Non-pigmented ciliary epithelial cell (primary cell): ENCODE measurements at regions not wholly inside any gene's neighbourhood (a gene's known extent, or its start where the extent isn't known, plus 50 kb on each side); places are given as distances from the start of the nearest gene placed in this dataset.
"Not testable (repeated sequence)": the region's sequence is repeated elsewhere in the genome, so short reads cannot be mapped to it uniquely, and the experiment has no call there.

Experiments used
- DNase-seq: peaks from one replicate; pipeline ENCODE4 v3.0.0-alpha.2; 2010; ENCODE audit warnings: low read depth

- DNase-seq = no peak
These were observed 446.3 kb downstream of the PREX1 start for GRCh38 chr20:48381353-48382120.

GRCh38 chr20:48380661-48381060 lies 447.1 kb downstream of the PREX1 start:
- no peak for DNase-seq

- DNase-seq = no peak
These were observed 448.7 kb downstream of the PREX1 start for GRCh38 chr20:48378976-48379675.

GRCh38 chr20:48377940-48378339 lies 449.9 kb downstream of the PREX1 start:
- no peak for DNase-seq

DNA sequence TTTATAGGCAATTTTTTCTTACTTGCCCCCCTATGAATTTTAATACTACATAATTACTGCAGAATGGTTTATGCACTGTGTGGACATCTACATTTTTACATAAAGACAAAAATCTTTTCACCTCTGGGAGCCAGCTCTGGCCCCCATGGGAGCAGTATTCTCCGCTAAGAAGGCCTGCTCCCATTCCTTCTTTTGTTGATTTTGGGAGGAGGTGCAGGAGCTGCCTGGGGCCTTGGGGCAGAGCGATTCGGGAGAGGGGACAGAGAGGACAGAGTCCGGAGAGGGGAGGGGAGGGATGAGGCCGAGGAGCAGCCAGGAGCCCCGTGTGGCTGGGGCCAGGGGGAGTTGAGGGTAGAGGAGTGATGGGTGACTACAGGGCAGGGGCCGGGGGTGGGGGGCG lies 452.0 kb downstream of the PREX1 start:
- no peak for DNase-seq

GRCh38 chr20:48374991-48375595 lies 452.7 kb downstream of the PREX1 start:
- no peak for DNase-seq

GRCh38 chr20:48374031-48374907 lies 453.5 kb downstream of the PREX1 start:
- not testable (repeated sequence) for DNase-seq

DNA sequence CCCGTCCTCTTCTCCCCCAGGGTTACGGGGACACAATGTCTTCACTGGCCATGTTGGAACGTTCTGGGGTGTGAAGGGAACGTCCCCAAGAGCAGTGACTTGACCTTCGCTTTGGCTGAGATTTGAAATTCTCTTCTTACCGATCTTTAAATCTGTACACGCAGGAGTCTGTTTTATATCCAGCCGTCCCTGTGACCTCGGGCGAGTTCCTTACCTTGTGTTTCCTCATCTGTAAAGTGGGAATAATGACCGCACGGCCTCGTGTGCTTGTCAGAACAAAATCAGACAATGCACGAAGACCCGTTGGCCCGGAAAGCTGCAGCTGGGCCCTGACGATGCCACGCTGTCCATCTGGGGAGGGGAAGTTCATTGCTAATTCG lies 454.3 kb downstream of the PREX1 start:
- no peak for DNase-seq

GRCh38 chr20:48372851-48373554 lies 454.8 kb downstream of the PREX1 start:
- DNase-seq = not testable (repeated sequence)

DNA sequence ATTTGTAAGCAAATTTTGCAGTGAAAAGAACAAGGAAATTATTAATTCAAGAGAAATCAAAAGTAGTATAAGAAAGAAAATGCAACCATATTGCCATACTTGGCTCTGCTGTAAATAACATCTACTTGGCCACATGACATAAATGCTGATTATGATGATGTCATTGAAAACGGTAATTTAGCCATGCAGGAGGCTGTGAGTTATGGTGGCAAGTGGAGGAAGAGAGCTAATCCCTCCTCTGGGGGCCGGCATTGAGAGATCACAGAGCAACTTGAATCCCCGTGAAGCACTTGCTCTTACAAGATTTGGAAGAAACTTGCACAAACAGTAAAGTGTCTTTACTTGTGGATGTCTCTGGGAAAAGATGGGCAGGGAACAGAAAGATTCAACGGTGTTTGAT lies 456.6 kb downstream of the PREX1 start:
- DNase-seq = no peak

DNA sequence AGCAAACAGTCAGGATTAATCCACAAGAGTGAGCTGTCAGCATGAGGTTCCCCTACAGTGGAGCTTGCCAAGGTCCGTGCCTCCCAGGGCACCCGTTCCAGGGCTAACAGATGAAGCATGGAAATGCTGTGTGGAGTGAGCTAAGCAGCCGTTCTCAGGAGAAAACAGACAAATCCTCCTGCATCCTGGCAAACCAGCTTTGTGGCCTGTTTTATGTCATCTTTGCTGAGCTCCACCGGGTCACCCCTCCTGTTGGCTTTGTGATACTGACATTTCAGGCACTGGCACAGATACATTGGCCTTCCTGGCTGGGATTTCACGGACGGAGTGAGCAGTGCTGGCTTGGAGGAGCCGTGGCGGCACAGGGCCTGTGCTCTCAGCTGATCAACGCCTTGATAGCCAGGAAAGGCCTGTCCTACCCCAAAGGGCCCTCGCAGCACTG lies 459.2 kb downstream of the PREX1 start:
- not testable (repeated sequence) for DNase-seq

DNA sequence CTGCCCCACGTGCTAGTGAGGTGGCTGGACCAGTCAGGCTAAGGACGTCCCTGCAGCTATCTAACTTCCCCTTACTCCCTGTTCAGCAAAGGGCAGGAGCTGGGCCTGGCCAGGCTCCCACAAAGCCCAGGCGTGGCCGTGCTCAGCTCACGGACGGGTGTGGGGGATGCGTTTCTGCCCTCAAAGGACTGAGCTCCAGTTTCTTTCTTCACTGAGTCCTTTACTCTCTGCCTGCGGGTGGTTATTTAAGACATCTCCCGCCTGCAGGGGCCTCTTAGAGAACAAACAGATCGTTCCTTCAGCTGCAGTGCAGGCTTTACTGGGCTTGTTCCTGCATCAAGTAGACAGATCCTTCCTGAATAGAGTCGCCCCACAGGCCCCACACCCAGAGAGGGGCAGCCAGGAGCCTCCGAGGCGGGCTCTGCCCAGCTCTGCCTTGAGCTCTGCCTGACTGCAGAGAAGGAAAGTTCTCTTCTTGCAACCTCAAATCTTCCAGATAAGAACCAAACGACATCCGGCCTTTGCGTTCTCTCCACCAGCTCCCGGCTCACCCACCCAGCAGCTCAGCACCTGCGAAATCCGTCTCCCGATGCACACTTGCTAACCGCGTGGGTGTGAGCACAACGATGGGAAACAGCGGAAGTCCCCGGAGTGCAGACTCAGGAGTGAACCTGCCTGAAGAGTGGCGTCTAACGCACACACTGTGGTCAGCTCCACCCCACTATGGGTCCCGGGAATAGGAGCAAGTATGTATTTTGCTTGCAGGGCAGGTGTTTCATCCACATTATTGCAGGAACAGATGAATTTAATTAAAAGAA lies 460.0 kb downstream of the PREX1 start:
- DNase-seq = not testable (repeated sequence)

DNA sequence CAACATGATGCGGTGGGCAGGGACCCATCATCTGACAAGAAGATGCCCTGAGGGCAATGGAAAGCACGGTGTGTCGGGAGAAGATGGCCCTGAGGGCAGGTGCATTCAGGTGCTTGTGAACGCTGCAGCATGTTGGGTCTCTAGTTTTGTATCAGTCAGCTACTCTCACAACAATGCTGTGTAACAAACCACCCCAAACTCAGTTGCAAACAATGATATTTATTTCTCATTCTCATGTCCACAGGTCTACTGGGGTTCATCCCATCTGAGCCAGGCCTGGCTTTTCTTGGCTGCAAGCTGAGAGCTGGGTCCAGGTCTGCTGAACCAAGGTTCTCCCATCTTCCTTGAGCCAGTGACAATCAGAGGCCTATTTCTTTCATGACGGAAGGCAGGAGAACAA lies 461.6 kb downstream of the PREX1 start:
- DNase-seq = no peak

- no peak for DNase-seq
These were observed 462.9 kb downstream of the PREX1 start for GRCh38 chr20:48364688-48365421.

DNA sequence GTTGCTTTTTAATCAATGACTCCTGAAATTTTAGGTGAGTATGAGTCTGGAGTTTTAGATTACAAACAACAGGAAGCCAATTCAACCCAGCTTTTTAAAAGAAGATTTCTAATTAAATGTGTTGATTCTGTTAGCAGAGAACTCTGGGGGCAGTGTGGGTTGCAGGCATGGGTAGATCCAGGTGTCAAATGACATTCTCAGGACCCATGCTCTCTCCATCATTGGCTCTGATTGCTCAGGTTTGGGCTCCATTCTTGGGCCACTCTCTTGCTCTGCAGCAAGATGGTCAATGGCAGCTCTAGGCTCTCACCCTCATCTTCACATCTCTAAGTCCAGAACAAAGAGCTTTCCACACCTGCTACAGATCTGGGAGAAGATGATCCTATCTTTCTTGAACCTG lies 463.7 kb downstream of the PREX1 start:
- no peak for DNase-seq

DNA sequence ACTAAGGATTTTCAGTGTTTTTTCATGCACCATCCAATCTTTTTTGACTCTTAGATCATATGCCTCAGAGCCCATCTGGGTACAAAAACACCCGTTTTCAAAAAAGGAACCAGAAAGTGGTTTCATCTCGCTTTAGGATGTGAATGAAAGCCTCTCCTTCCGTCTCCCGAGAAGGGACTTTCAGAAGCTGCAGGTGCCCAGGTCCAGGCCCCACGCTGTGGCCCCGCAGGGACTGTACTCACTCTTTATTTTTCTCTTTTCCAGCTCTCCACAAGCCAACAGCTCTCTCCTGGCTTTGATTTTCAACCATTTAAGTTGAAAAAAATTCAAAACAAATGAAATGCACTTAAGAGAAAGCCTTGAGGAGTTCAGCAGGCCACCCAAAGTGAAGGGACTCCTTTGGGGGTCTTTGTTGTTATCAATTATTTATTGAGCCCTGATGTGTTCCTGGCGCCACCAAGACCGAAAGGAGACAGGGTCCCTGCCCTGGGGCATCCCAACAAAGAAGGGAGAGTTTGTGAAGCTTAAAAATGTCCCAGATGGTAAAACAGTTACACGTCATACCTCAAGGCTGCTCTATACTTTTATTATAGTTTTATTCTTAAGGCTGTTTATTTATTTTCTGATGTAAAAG lies 467.3 kb downstream of the PREX1 start:
- no peak for DNase-seq

DNA sequence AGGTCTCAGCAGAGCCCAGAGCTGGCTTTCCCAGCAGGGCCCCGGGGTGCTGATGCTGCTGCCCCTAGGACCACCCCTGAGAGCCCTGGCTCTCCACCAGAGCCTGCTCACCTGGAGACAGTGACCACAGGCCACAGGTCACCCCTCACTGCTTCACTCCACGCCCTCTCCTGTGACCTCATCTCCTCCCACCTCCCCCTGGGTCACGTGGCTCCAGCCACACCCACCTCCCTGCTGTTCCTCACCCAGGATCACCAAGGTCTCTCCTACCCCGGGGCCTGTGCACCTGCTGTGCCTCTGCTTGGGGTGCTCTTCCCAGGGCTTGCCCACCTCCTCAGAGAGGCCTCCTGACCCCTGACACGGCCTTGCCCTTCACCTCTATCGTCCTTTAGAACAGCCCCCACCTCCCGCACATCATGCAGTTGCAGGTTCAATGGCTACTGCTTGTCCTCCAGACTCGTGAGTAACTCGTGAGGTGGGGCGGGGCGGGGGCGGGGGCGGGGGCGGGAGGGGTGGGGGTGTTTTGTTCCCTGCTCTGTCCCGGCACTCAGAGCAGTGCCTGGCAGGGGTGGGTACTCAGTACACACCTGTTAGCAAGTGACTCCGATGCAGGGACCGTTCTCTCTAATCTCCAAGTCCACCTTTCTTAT lies 468.0 kb downstream of the PREX1 start:
- DNase-seq = no peak

- DNase-seq = not testable (repeated sequence)
These were observed 468.8 kb downstream of the PREX1 start for GRCh38 chr20:48359055-48359390.
